WTC11 (cell line): ENCODE measurements at regions not wholly inside any gene's neighbourhood (a gene's known extent, or its start where the extent isn't known, plus 50 kb on each side); places are given as distances from the start of the nearest gene placed in this dataset.

Experiments used
- ARID4B ChIP-seq: sonication (generic); formaldehyde crosslinking; IDR thresholded peaks from 2 replicates; pipeline ENCODE4 v1.8.0; 2023; ENCODE audit warnings: missing genetic modification reagents, mild to moderate bottlenecking, borderline replicate concordance
- ATF1 ChIP-seq: sonication (generic); formaldehyde crosslinking; IDR thresholded peaks from 2 replicates; pipeline ENCODE4 v1.8.1; 2023; ENCODE audit warnings: mild to moderate bottlenecking, moderate library complexity, missing genetic modification reagents
- CBFB ChIP-seq: sonication (generic); formaldehyde crosslinking; IDR thresholded peaks from 2 replicates; pipeline ENCODE4 v1.8.1; 2022; ENCODE audit warnings: mild to moderate bottlenecking, low read depth, missing genetic modification reagents
- CREB1 ChIP-seq: sonication (generic); formaldehyde crosslinking; IDR thresholded peaks from 2 replicates; pipeline ENCODE4 v1.8.0; 2023; ENCODE audit warnings: mild to moderate bottlenecking, missing genetic modification reagents
- CTCF ChIP-seq: fragments of 200-600 bp; IDR thresholded peaks from 2 replicates; pipeline ENCODE4 v1.8.0; 2022; ENCODE audit warnings: antibody characterized with exemption
- E2F1 ChIP-seq: sonication (generic); formaldehyde crosslinking; IDR thresholded peaks from 2 replicates; pipeline ENCODE4 v1.8.0; 2022; ENCODE audit warnings: mild to moderate bottlenecking, missing genetic modification reagents
- MYBL2 ChIP-seq: sonication (generic); formaldehyde crosslinking; IDR thresholded peaks from 2 replicates; pipeline ENCODE4 v1.8.1; 2023; ENCODE audit warnings: mild to moderate bottlenecking, moderate library complexity, missing genetic modification reagents
- NFYB ChIP-seq: sonication (generic); formaldehyde crosslinking; conservative IDR thresholded peaks from 2 replicates; pipeline ENCODE4 v1.8.0; 2022; ENCODE audit warnings: low read depth, missing genetic modification reagents
- ZNF138 ChIP-seq: sonication (generic); formaldehyde crosslinking; conservative IDR thresholded peaks from 2 replicates; pipeline ENCODE4 v1.8.1; 2022; ENCODE audit warnings: mild to moderate bottlenecking, moderate library complexity, missing genetic modification reagents
- ZNF232 ChIP-seq: sonication (generic); formaldehyde crosslinking; IDR thresholded peaks from 2 replicates; pipeline ENCODE4 v1.8.0; 2022; ENCODE audit warnings: mild to moderate bottlenecking, missing genetic modification reagents
- ZNF281 ChIP-seq: sonication (generic); formaldehyde crosslinking; IDR thresholded peaks from 2 replicates; pipeline ENCODE4 v1.8.0; 2023; ENCODE audit warnings: mild to moderate bottlenecking, missing genetic modification reagents
- TF ChIP-seq, protein P1 (sequence below): sonication (generic); formaldehyde crosslinking; IDR thresholded peaks from 2 replicates; pipeline ENCODE4 v1.8.1; 2022; ENCODE audit warnings: mild to moderate bottlenecking, missing genetic modification reagents, moderate library complexity, borderline replicate concordance
- TF ChIP-seq, protein P2 (sequence below): sonication (generic); formaldehyde crosslinking; IDR thresholded peaks from 2 replicates; pipeline ENCODE4 v1.8.1; 2022; ENCODE audit warnings: low read depth, mild to moderate bottlenecking, moderate library complexity, missing genetic modification reagents, borderline replicate concordance
- TF ChIP-seq, protein P3 (sequence below): sonication (generic); formaldehyde crosslinking; IDR thresholded peaks from 2 replicates; pipeline ENCODE4 v1.8.1; 2022; ENCODE audit warnings: missing genetic modification reagents, borderline replicate concordance

DNA sequence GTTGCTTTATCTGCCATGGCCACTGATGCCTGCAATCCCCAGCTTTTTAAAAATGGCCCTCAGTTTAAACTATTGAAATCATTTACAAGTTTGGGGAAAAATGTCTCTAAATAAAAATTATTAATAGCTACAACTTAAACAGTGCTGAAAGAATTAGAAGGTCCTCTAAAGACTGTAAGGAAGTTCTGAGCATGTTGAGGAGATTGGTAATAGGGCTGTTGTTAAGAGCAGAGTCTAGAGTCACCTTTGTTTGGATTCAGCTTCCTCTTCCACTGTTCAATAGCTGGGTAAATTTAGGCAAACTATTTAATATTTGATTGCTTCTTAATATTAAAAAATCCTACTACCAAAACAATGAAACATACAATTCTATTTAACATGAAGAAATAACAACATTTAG, 1127.1 kb upstream of the DDX18 start:
- TF ChIP-seq ZNF281 (CRISPR knock-in tag): no peak
- no peak for TF ChIP-seq CTCF
- TF ChIP-seq NFYB (CRISPR knock-in tag): no peak
- no peak for TF ChIP-seq E2F1 (CRISPR knock-in tag)
- TF ChIP-seq, protein P1, sequence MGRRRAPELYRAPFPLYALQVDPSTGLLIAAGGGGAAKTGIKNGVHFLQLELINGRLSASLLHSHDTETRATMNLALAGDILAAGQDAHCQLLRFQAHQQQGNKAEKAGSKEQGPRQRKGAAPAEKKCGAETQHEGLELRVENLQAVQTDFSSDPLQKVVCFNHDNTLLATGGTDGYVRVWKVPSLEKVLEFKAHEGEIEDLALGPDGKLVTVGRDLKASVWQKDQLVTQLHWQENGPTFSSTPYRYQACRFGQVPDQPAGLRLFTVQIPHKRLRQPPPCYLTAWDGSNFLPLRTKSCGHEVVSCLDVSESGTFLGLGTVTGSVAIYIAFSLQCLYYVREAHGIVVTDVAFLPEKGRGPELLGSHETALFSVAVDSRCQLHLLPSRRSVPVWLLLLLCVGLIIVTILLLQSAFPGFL (CRISPR knock-in tag): no peak
- TF ChIP-seq, protein P2, sequence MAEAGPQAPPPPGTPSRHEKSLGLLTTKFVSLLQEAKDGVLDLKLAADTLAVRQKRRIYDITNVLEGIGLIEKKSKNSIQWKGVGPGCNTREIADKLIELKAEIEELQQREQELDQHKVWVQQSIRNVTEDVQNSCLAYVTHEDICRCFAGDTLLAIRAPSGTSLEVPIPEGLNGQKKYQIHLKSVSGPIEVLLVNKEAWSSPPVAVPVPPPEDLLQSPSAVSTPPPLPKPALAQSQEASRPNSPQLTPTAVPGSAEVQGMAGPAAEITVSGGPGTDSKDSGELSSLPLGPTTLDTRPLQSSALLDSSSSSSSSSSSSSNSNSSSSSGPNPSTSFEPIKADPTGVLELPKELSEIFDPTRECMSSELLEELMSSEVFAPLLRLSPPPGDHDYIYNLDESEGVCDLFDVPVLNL (CRISPR knock-in tag): no peak
- no peak for TF ChIP-seq MYBL2 (CRISPR knock-in tag)
- TF ChIP-seq ZNF232 (CRISPR knock-in tag): no peak
- TF ChIP-seq, protein P3, sequence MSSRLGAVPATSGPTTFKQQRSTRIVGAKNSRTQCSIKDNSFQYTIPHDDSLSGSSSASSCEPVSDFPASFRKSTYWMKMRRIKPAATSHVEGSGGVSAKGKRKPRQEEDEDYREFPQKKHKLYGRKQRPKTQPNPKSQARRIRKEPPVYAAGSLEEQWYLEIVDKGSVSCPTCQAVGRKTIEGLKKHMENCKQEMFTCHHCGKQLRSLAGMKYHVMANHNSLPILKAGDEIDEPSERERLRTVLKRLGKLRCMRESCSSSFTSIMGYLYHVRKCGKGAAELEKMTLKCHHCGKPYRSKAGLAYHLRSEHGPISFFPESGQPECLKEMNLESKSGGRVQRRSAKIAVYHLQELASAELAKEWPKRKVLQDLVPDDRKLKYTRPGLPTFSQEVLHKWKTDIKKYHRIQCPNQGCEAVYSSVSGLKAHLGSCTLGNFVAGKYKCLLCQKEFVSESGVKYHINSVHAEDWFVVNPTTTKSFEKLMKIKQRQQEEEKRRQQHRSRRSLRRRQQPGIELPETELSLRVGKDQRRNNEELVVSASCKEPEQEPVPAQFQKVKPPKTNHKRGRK (CRISPR knock-in tag): no peak
- no peak for TF ChIP-seq CBFB
- no peak for TF ChIP-seq ZNF138
- TF ChIP-seq CREB1 (CRISPR knock-in tag): no peak
- no peak for TF ChIP-seq ATF1
- TF ChIP-seq ARID4B (CRISPR knock-in tag): no peak
